ENCODE measurements at regions not wholly inside any gene's neighbourhood (a gene's known extent, or its start where the extent isn't known, plus 50 kb on each side); places are given as distances from the start of the nearest gene placed in this dataset.

GRCh38 chr6:126600258-126600916 is 260.5 kb downstream of the CENPW start:
- TF ChIP-seq CTCF (IDR thresholded peaks at IDR 0.05; ENCODE audit: low read length) (no peak), EZH2 (optimal IDR thresholded peaks at IDR 0.05; ENCODE audit: low read depth, low read length) (no peak), EZH2phosphoT487 (IDR thresholded peaks at IDR 0.05; ENCODE audit: low read length) (no peak)
